ENCODE measurements at regions not wholly inside any gene's neighbourhood (a gene's known extent, or its start where the extent isn't known, plus 50 kb on each side); places are given as distances from the start of the nearest gene placed in this dataset.

DNA sequence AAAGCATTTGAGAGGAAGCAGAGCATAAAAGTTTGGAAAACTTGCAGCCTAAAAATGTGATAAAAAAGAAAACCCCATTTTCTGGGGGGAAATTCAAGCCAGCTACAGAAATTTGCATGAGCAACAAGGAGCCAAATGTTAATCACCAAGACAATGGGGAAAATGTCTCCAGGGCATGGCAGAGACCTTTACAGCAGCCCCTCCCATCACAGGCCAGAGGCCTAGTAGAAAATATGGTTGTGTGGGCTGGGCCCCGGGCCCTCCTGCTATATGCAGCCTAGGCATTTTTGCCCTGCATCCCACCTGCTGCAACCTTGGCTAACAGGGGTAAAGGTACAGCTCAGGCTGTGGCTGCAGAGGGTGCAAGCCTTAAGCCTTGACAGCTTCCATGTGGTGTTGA is 299.6 kb upstream of the NCAM2 start:
- DNase-seq (no peak), ATAC-seq (no peak)
- intact Hi-C loops (cut with DNase I), result no loop called here
- H3K4me1 ChIP-seq, result no peaks in the 10 kb centered on the region
- H3K36me3 ChIP-seq, result no peaks in the 10 kb centered on the region
- TF ChIP-seq, protein P1, sequence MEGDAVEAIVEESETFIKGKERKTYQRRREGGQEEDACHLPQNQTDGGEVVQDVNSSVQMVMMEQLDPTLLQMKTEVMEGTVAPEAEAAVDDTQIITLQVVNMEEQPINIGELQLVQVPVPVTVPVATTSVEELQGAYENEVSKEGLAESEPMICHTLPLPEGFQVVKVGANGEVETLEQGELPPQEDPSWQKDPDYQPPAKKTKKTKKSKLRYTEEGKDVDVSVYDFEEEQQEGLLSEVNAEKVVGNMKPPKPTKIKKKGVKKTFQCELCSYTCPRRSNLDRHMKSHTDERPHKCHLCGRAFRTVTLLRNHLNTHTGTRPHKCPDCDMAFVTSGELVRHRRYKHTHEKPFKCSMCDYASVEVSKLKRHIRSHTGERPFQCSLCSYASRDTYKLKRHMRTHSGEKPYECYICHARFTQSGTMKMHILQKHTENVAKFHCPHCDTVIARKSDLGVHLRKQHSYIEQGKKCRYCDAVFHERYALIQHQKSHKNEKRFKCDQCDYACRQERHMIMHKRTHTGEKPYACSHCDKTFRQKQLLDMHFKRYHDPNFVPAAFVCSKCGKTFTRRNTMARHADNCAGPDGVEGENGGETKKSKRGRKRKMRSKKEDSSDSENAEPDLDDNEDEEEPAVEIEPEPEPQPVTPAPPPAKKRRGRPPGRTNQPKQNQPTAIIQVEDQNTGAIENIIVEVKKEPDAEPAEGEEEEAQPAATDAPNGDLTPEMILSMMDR (IDR thresholded peaks at IDR 0.05), result no peak
- H3K4me3 ChIP-seq, result no peak overlapping the region
- H3K9me3 ChIP-seq, result no peaks in the 10 kb centered on the region
- H3K27me3 ChIP-seq, result no peaks in the 10 kb centered on the region
- H3K27ac ChIP-seq, result no peak overlapping the region

DNA sequence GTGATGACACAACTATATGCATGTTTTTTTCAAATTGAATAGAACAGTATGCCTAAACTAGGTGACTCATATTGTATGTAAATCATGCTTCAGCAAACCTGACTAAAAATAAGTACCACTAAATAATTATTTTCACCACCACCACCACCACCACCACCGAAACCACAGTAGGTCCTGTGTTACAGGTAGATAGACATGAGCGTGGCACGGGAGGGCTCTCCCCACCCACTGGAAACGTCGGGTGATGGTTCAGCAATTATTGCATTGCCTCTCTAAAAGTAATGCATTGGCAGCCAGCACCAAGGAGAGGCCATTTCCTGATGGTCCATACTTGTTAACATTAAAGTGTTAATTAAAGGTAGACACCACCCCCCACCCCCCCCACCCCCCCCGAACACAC is 297.0 kb upstream of the NCAM2 start:
- no peaks in the 10 kb centered on the region for H3K9me3 ChIP-seq
- intact Hi-C loops (cut with DNase I), result no loop called here
- no peaks in the 10 kb centered on the region for H3K4me1 ChIP-seq
- no peak overlapping the region for H3K4me3 ChIP-seq
- H3K27ac ChIP-seq, result no peak overlapping the region
- no peaks in the 10 kb centered on the region for H3K36me3 ChIP-seq
- TF ChIP-seq, protein P1 (IDR thresholded peaks at IDR 0.05), result no peak
- ATAC-seq (no peak), DNase-seq (no peak)
- no peaks in the 10 kb centered on the region for H3K27me3 ChIP-seq

GRCh38 chr21:20703112-20703767 is 295.0 kb upstream of the NCAM2 start:
- intact Hi-C loops (cut with DNase I), result no loop called here
- no peaks in the 10 kb centered on the region for H3K36me3 ChIP-seq
- H3K9me3 ChIP-seq, result no peaks in the 10 kb centered on the region
- H3K27ac ChIP-seq, result no peak overlapping the region
- TF ChIP-seq, protein P1 (IDR thresholded peaks at IDR 0.05), result no peak
- no peak for DNase-seq
- H3K4me1 ChIP-seq, result no peaks in the 10 kb centered on the region
- H3K27me3 ChIP-seq, result no peaks in the 10 kb centered on the region
- no peak overlapping the region for H3K4me3 ChIP-seq
- no peak for ATAC-seq

DNA sequence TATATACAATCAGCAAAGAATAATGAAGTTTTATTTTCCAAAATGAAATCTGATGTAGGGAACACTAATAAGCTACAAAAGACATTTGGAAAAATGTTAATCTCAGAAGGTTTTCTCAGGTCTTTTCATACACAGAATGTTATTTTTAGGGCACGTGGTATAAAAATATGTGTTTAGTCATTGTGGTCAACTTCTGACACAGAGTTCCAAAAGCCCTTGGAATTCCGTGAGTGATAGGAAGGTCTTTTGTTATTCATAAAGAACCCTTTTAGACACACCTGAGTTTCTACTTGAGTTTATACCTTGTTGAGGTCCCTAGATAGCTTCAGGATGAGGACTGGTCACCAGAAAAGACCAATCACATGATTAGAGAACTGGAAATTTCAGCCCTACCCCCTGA is 277.6 kb upstream of the NCAM2 start:
- Histone ChIP-seq H3K9me3 (no peaks in the 10 kb centered on the region), H3K36me3 (no peaks in the 10 kb centered on the region), H3K4me1 (no peaks in the 10 kb centered on the region), H3K27me3 (no peaks in the 10 kb centered on the region), H3K4me3 (no peak overlapping the region), H3K27ac (no peak overlapping the region)
- no peak for ATAC-seq
- no peak for DNase-seq
- TF ChIP-seq, protein P1 (IDR thresholded peaks at IDR 0.05), result no peak
- intact Hi-C loops (cut with DNase I), result no loop called here

DNA sequence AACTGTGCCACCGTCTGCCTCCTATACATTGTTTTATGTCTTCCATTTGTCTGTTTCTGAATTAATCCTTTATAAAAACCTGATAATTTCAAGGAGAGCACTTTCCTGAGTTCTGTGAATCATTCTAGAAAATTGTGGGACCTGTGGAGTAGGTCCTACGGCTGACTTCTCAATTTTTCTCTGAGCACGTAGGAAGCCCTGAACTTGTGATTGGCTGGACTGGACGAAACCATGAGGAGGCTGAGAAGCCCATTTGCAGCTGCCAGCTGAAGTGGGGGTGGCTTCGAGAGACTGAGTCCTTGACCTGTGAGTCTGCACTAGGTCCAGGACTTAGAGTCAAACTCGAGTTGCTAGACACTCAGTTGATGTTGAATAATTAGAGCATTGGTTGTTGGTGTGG is 277.1 kb upstream of the NCAM2 start:
- no peaks in the 10 kb centered on the region for H3K36me3 ChIP-seq
- no peaks in the 10 kb centered on the region for H3K27me3 ChIP-seq
- intact Hi-C loops (cut with DNase I), result no loop called here
- H3K4me3 ChIP-seq, result no peak overlapping the region
- ATAC-seq (no peak), DNase-seq (no peak)
- TF ChIP-seq, protein P1 (IDR thresholded peaks at IDR 0.05), result no peak
- no peaks in the 10 kb centered on the region for H3K9me3 ChIP-seq
- H3K27ac ChIP-seq, result no peak overlapping the region
- no peaks in the 10 kb centered on the region for H3K4me1 ChIP-seq

DNA sequence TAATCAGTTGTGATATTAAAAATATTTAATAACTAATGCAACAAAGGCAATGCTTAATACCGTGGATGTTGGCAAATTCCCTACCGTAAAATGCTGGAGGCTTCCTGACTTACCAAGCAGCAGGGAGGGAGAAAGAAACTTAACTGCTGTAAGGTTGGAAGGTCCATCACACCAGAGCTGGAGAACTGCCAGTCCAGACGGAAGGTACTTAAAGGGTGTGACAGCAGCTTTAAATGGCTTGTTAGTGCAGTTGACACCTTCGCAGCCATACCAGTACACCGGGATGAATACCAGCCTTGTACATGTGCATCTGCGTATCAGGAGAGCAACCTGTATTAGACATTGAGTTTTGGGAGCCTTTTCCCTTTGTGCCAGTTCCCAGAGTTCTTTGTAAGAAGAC is 269.5 kb upstream of the NCAM2 start:
- Histone ChIP-seq H3K4me1 (no peaks in the 10 kb centered on the region), H3K36me3 (no peaks in the 10 kb centered on the region), H3K4me3 (no peak overlapping the region), H3K9me3 (no peaks in the 10 kb centered on the region), H3K27ac (no peak overlapping the region), H3K27me3 (no peaks in the 10 kb centered on the region)
- TF ChIP-seq, protein P1 (IDR thresholded peaks at IDR 0.05), result no peak
- DNase-seq (no peak), ATAC-seq (no peak)
- intact Hi-C loops (cut with DNase I), result no loop called here
